Esophagus muscularis mucosa (tissue), 4 donors: ENCODE measurements at regions not wholly inside any gene's neighbourhood (a gene's known extent, or its start where the extent isn't known, plus 50 kb on each side); places are given as distances from the start of the nearest gene placed in this dataset.

Source experiments
- EP300 ChIP-seq: sonication (generic); formaldehyde crosslinking; IDR thresholded peaks from one replicate; pipeline ENCODE4 v1.6.1; 2017; ENCODE audit warnings: antibody characterized with exemption
- POLR2A ChIP-seq: fragments of 450-650 bp; IDR thresholded peaks from one replicate; pipeline ENCODE4 v1.6.1; 2017; ENCODE audit warnings: antibody characterized with exemption, moderate library complexity, mild to moderate bottlenecking, low read depth
- POLR2AphosphoS5 ChIP-seq, 2 donors: sonication (generic); formaldehyde crosslinking; IDR thresholded peaks; one replicate each; pipeline ENCODE4 v1.6.1; 2017; ENCODE audit warnings: antibody characterized with exemption in 2 of 2
- TF ChIP-seq, protein P1 (sequence below), 3 experiments: fragments of 200-600 bp in 2 of 3; fragments of 450-650 bp in 1 of 3; sonication (generic) in 2 of 3; IDR thresholded peaks; one replicate each; pipeline ENCODE4 v1.5.1; 2017 to 2019; ENCODE audit warnings: antibody characterized with exemption in 3 of 3, mild to moderate bottlenecking in 2 of 3, moderate library complexity in 1 of 3

DNA sequence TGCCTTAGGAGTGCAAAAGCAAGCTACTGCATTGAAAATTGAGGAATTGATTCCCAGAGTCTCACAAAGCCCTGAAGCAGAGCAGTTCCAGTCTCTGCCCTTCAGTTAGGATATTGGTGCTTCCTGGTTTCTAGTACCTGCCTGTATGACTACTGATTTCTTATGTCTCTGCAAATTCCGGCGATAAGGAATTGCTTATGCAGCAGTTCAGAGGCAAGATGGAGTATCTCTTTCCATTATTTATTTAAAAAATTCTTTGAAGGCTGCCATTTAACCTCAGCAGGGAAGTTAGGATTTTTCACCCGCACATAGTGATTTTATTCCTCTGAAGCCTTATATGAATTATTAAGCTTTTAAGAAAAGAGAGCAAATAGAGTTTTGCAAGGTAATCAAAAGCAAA, 184.9 kb upstream of the SSTR1 start:
- TF ChIP-seq POLR2A: no peak
- TF ChIP-seq, protein P1, sequence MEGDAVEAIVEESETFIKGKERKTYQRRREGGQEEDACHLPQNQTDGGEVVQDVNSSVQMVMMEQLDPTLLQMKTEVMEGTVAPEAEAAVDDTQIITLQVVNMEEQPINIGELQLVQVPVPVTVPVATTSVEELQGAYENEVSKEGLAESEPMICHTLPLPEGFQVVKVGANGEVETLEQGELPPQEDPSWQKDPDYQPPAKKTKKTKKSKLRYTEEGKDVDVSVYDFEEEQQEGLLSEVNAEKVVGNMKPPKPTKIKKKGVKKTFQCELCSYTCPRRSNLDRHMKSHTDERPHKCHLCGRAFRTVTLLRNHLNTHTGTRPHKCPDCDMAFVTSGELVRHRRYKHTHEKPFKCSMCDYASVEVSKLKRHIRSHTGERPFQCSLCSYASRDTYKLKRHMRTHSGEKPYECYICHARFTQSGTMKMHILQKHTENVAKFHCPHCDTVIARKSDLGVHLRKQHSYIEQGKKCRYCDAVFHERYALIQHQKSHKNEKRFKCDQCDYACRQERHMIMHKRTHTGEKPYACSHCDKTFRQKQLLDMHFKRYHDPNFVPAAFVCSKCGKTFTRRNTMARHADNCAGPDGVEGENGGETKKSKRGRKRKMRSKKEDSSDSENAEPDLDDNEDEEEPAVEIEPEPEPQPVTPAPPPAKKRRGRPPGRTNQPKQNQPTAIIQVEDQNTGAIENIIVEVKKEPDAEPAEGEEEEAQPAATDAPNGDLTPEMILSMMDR (IDR thresholded peaks at IDR 0.05): no peak
- no peak for TF ChIP-seq EP300
- TF ChIP-seq POLR2AphosphoS5 (IDR thresholded peaks at IDR 0.05): no peak
